GM12878 (cell line): ENCODE measurements at regions not wholly inside any gene's neighbourhood (a gene's known extent, or its start where the extent isn't known, plus 50 kb on each side); places are given as distances from the start of the nearest gene placed in this dataset.

Experiments
- BHLHE40 ChIP-seq, 2 experiments: fragments of 450-650 bp in 1 of 2; IDR thresholded peaks; 2 replicates each; pipeline ENCODE4 v1.6.1; 2011 to 2017; ENCODE audit warnings: low read depth in 2 of 2, borderline replicate concordance in 1 of 2, improper control_type of control experiment in 1 of 2, low read length in 1 of 2, mild to moderate bottlenecking in 1 of 2
- CEBPZ ChIP-seq: fragments of 150-350 bp; IDR thresholded peaks from 2 replicates; pipeline ENCODE4 v1.6.1; 2016; ENCODE audit warnings: low read depth, low read length
- CREB1 ChIP-seq: IDR thresholded peaks from 2 replicates; pipeline ENCODE4 v1.6.1; 2012; ENCODE audit warnings: low read depth, mild to moderate bottlenecking, inconsistent platforms
- HDAC6 ChIP-seq: fragments of 200-600 bp; sonication (generic); IDR thresholded peaks from one replicate; pipeline ENCODE4 v1.8.0; 2017; ENCODE audit warnings: antibody characterized with exemption; ENCODE audit not compliant: unreplicated experiment
- IKZF2 ChIP-seq, 2 experiments: fragments of 450-650 bp; IDR thresholded peaks; 2 replicates each; pipeline ENCODE4 v1.6.1; 2017; ENCODE audit warnings: mild to moderate bottlenecking in 2 of 2, moderate library complexity in 2 of 2
- KLF5 ChIP-seq: fragments of 450-650 bp; IDR thresholded peaks from 2 replicates; pipeline ENCODE4 v1.6.1; 2014; ENCODE audit warnings: mild to moderate bottlenecking; ENCODE audit not compliant: partially characterized antibody
- MLLT1 ChIP-seq: fragments of 450-650 bp; IDR thresholded peaks from 2 replicates; pipeline ENCODE4 v1.6.1; 2016; ENCODE audit warnings: mild to moderate bottlenecking
- NFXL1 ChIP-seq: fragments of 450-650 bp; IDR thresholded peaks from 2 replicates; pipeline ENCODE4 v1.6.1; 2017; ENCODE audit warnings: antibody characterized with exemption, mild to moderate bottlenecking, borderline replicate concordance
- PAX5 ChIP-seq: IDR thresholded peaks from 2 replicates; pipeline ENCODE4 v1.6.1; 2011; ENCODE audit warnings: low read depth, low read length, borderline replicate concordance
- PKNOX1 ChIP-seq: fragments of 450-650 bp; IDR thresholded peaks from 2 replicates; pipeline ENCODE4 v1.6.1; 2016; ENCODE audit warnings: mild to moderate bottlenecking
- SMAD5 ChIP-seq: IDR thresholded peaks from 2 replicates; pipeline ENCODE4 v1.6.1; 2016; ENCODE audit warnings: antibody characterized with exemption, low read depth

- TF ChIP-seq PKNOX1, result no peak
- TF ChIP-seq NFXL1, result no peak
- no peak for TF ChIP-seq CEBPZ
- no peak for TF ChIP-seq CREB1
- no peak for TF ChIP-seq HDAC6
- TF ChIP-seq IKZF2 (IDR thresholded peaks at IDR 0.05), result no peak
- TF ChIP-seq BHLHE40 (IDR thresholded peaks at IDR 0.05; ENCODE audit: borderline replicate concordance in 1 of 2, low read depth in 2 of 2, low read length in 1 of 2), result no peak
- TF ChIP-seq SMAD5, result no peak
- no peak for TF ChIP-seq KLF5
- no peak for TF ChIP-seq PAX5
- no peak for TF ChIP-seq MLLT1
Observed at GRCh38 chr9:14393418-14393817, 79.5 kb upstream of the NFIB start (continued).
